IMR-90 (cell line): ENCODE measurements at regions not wholly inside any gene's neighbourhood (a gene's known extent, or its start where the extent isn't known, plus 50 kb on each side); places are given as distances from the start of the nearest gene placed in this dataset.
A peak's percentile ranks its signal among the peaks of the same experiment; 100 is the strongest.

Experiments
- ATAC-seq: fragments of 200-7000 bp; cut with Tn5 transposase; 2 replicates; pipeline ENCODE4 v1.9.1; 2020; ENCODE audit warnings: low read depth, mild to moderate bottlenecking, moderate library complexity
- BruUV-seq: library from RNA; stranded (reverse); fragments of 400-500 nt; replicated peaks from 2 replicates; lab custom pipeline; 2021; lab: Mats Ljungman, UMichigan
- CTCF ChIA-PET: fragments of 300-600 bp; formaldehyde crosslinking; extraction: SDS; loops from one replicate; lab custom pipeline; 2021; ENCODE audit warnings: antibody characterized with exemption; lab: Yijun Ruan, JAX
- POLR2A ChIA-PET: fragments of 300-600 bp; sonication (Branson Sonifier 250); formaldehyde crosslinking; loops from one replicate; lab custom pipeline; 2022; ENCODE audit warnings: antibody characterized with exemption; ENCODE audit not compliant: unreplicated experiment; lab: Charles Lee
- DNase-seq: peaks from one replicate; pipeline ENCODE4 v3.0.0; 2013
- H2AFZ ChIP-seq: replicated peaks from 2 replicates; pipeline ENCODE3; 2013; ENCODE audit warnings: low read length, mild to moderate bottlenecking; ENCODE audit not compliant: poor library complexity
- H2AK5ac ChIP-seq: 2 replicates; pipeline ENCODE4 v1.6.1; 2013; ENCODE audit warnings: low read depth, low read length, inconsistent platforms
- H2AK9ac ChIP-seq: replicated peaks from 2 replicates; pipeline ENCODE3; 2013; ENCODE audit warnings: mild to moderate bottlenecking, low read depth, low read length, moderate library complexity; ENCODE audit not compliant: poor library complexity
- H2BK120ac ChIP-seq: 2 replicates; pipeline ENCODE4 v1.6.1; 2013; ENCODE audit warnings: low read depth, low read length, inconsistent platforms
- H2BK15ac ChIP-seq: 3 replicates; pipeline ENCODE4 v1.6.1; 2013; ENCODE audit warnings: low read depth, low read length, inconsistent platforms
- H2BK20ac ChIP-seq: 2 replicates; pipeline ENCODE4 v1.6.1; 2013; ENCODE audit warnings: low read depth, mild to moderate bottlenecking, inconsistent platforms, low read length, moderate library complexity
- H2BK5ac ChIP-seq: 2 replicates; pipeline ENCODE4 v1.6.1; 2013; ENCODE audit warnings: mild to moderate bottlenecking, low read depth, low read length, inconsistent platforms; ENCODE audit not compliant: poor library complexity, severe bottlenecking
- H3K14ac ChIP-seq: replicated peaks from 2 replicates; pipeline ENCODE4 v1.6.1; 2013; ENCODE audit warnings: low read depth, low read length, inconsistent platforms
- H3K18ac ChIP-seq: 2 replicates; pipeline ENCODE4 v1.6.1; 2013; ENCODE audit warnings: low read depth, low read length, control low read depth
- H3K23ac ChIP-seq: 2 replicates; pipeline ENCODE4 v1.6.1; 2013; ENCODE audit warnings: low read depth, low read length, inconsistent platforms
- H3K27ac ChIP-seq: 2 replicates; pipeline ENCODE4 v1.5.1; 2013; ENCODE audit warnings: mild to moderate bottlenecking, control low read depth, low read length; ENCODE audit not compliant: insufficient read depth
- H3K27me3 ChIP-seq: 2 replicates; pipeline ENCODE4 v1.6.1; 2013; ENCODE audit warnings: low read length; ENCODE audit not compliant: control insufficient read depth, insufficient read depth
- H3K36me3 ChIP-seq: 2 replicates; pipeline ENCODE4 v1.6.1; 2013; ENCODE audit warnings: low read length, mixed read lengths; ENCODE audit not compliant: control insufficient read depth, insufficient read depth
- H3K4ac ChIP-seq: 2 replicates; pipeline ENCODE4 v1.6.1; 2013; ENCODE audit warnings: low read depth, low read length, inconsistent platforms
- H3K4me1 ChIP-seq: 2 replicates; pipeline ENCODE4 v1.6.1; 2013; ENCODE audit warnings: low read length, mixed read lengths; ENCODE audit not compliant: control insufficient read depth, insufficient read depth
- H3K4me2 ChIP-seq: 2 replicates; pipeline ENCODE4 v1.6.1; 2013; ENCODE audit warnings: low read depth, mild to moderate bottlenecking, control low read depth, low read length, moderate library complexity
- H3K4me3 ChIP-seq: 2 replicates; pipeline ENCODE4 v1.5.1; 2013; ENCODE audit warnings: low read depth, mild to moderate bottlenecking, control low read depth, low read length, moderate library complexity; ENCODE audit not compliant: insufficient read depth
- H3K56ac ChIP-seq: 2 replicates; pipeline ENCODE4 v1.6.1; 2013; ENCODE audit warnings: low read length, inconsistent platforms; ENCODE audit not compliant: insufficient read depth; ENCODE audit errors: extremely low read depth
- H3K79me1 ChIP-seq, 2 experiments: 2 replicates each; pipeline ENCODE4 v1.6.1; 2013; ENCODE audit warnings: low read length in 2 of 2, inconsistent platforms in 1 of 2, low read depth in 1 of 2
- H3K9ac ChIP-seq: 2 replicates; pipeline ENCODE4 v1.6.1; 2013; ENCODE audit warnings: low read depth, low read length, control low read depth
- H3K9me1 ChIP-seq: 2 replicates; pipeline ENCODE4 v1.6.1; 2013; ENCODE audit warnings: low read length, inconsistent platforms; ENCODE audit not compliant: insufficient read depth
- H3K9me3 ChIP-seq: 2 replicates; pipeline ENCODE4 v1.6.1; 2013; ENCODE audit warnings: low read length; ENCODE audit not compliant: control insufficient read depth, insufficient read depth
- H4K20me1 ChIP-seq: 2 replicates; pipeline ENCODE4 v1.6.1; 2013; ENCODE audit warnings: low read length, inconsistent platforms; ENCODE audit not compliant: insufficient read depth
- H4K5ac ChIP-seq: 2 replicates; pipeline ENCODE4 v1.6.1; 2013; ENCODE audit warnings: mild to moderate bottlenecking, low read depth, low read length, control low read depth
- H4K8ac ChIP-seq, 2 experiments: 2 replicates each; pipeline ENCODE4 v1.6.1; 2013; ENCODE audit warnings: low read depth in 2 of 2, low read length in 2 of 2, control low read depth in 1 of 2, inconsistent platforms in 1 of 2
- H4K91ac ChIP-seq: 2 replicates; pipeline ENCODE4 v1.6.1; 2013; ENCODE audit warnings: low read depth, low read length, inconsistent platforms; ENCODE audit not compliant: insufficient read depth
- MAFK ChIP-seq: IDR thresholded peaks from 2 replicates; pipeline ENCODE4 v1.6.1; 2012; ENCODE audit warnings: low read depth, low read length, improper control_type of control experiment
- SMC3 ChIP-seq: fragments of 150-350 bp; IDR thresholded peaks from 2 replicates; pipeline ENCODE4 v1.6.1; 2016; ENCODE audit warnings: low read depth, mild to moderate bottlenecking, antibody characterized with exemption, low read length, moderate library complexity
- WGBS, 2 experiments: methylation state at CpG; one replicate each; pipeline versions ENCODE4 v1.1.5 to v1.1.7; 2013; ENCODE audit warnings: missing lambda C conversion rate in 2 of 2; ENCODE audit not compliant: insufficient read length in 1 of 2; ENCODE audit errors: extremely low coverage in 2 of 2; 5-methylcytosine and 5-hydroxymethylcytosine counted together
- dilution Hi-C: fragments of 300-500 bp; cut with HindIII; formaldehyde crosslinking; loops from one replicate; pipeline ENCODE4 v1.14.3; 2018; ENCODE audit warnings: low sequenced_read_pairs; ENCODE audit not compliant: unreplicated experiment
- in situ Hi-C: fragments of 300-500 bp; cut with MboI; formaldehyde crosslinking; loops from 3 replicates; pipeline ENCODE4 v1.14.3; 2019; ENCODE audit warnings: low sequenced_read_pairs, inconsistent platforms, mixed read lengths
- intact Hi-C: fragments of 100-400 bp; cut with micrococcal nuclease; formaldehyde crosslinking; loops from 2 replicates; pipeline ENCODE4 v1.10.0; 2022

GRCh38 chr12:63036216-63036973 lies 101.4 kb upstream of the PPM1H start:
- Histone ChIP-seq H3K9me1 (no peaks in the 10 kb centered on the region), H2AK5ac (no peak overlapping the region), H3K4ac (no peak overlapping the region), H3K18ac (no peak overlapping the region), H4K8ac (no peak overlapping the region), H3K36me3 (no peaks in the 10 kb centered on the region), H2BK15ac (no peak overlapping the region), H3K4me2 (no peak overlapping the region), H2BK5ac (no peak overlapping the region), H4K91ac (no peak overlapping the region), H3K9ac (no peak overlapping the region), H3K4me3 (no peak overlapping the region), H4K20me1 (no peaks in the 10 kb centered on the region), H2AK9ac (no peak overlapping the region), H2AFZ (no peak overlapping the region), H3K4me1 (no peaks in the 10 kb centered on the region), H2BK20ac (no peak overlapping the region), H3K27ac (no peak overlapping the region), H4K5ac (no peak overlapping the region), H3K56ac (no peak overlapping the region), H3K27me3 (no peaks in the 10 kb centered on the region), H3K79me1 (no peaks in the 10 kb centered on the region), H3K14ac (no peak overlapping the region), H3K9me3 (no peaks in the 10 kb centered on the region), H3K23ac (no peak overlapping the region), H2BK120ac (no peak overlapping the region)
- DNase-seq (no peak), ATAC-seq (no peak)
- CTCF ChIA-PET: no interaction called here
- dilution Hi-C loops (no loop called here), in situ Hi-C loops (no loop called here), intact Hi-C loops (no loop called here)
- POLR2A ChIA-PET: no interaction called here
- no CpG with 5 or more reads among the region's 1 CpG for WGBS, 2 experiments
- peak; percentile 19; the same call in 1 of the 2 replicates for TF ChIP-seq MAFK
- TF ChIP-seq SMC3: no peak
- BruUV-seq: no TSS peak
